NCI-H748 treated with DMSO at 0.1 percent for 48 hours (cell line): ENCODE measurements at regions not wholly inside any gene's neighbourhood (a gene's known extent, or its start where the extent isn't known, plus 50 kb on each side); places are given as distances from the start of the nearest gene placed in this dataset.

Experiments used
- DNase-seq: peaks from one replicate; lab custom pipeline; 2025; lab: John Stamatoyannopoulos, UW

- DNase-seq: no peak
These were observed 306.8 kb upstream of the STT3B start for GRCh38 chr3:31225923-31226322.

GRCh38 chr3:31226346-31226745 lies 306.4 kb upstream of the STT3B start:
- DNase-seq: no peak

- DNase-seq: no peak
These were observed 305.6 kb upstream of the STT3B start for GRCh38 chr3:31227131-31227562.

GRCh38 chr3:31230425-31231223 lies 302.1 kb upstream of the STT3B start:
- no peak for DNase-seq

GRCh38 chr3:31232055-31233025 lies 300.4 kb upstream of the STT3B start:
- no peak for DNase-seq

- no peak for DNase-seq
These were observed 298.6 kb upstream of the STT3B start for GRCh38 chr3:31234145-31234544.

GRCh38 chr3:31235062-31235700 lies 297.5 kb upstream of the STT3B start:
- DNase-seq: peak; percentile 32

GRCh38 chr3:31237887-31238286 lies 294.8 kb upstream of the STT3B start:
- no peak for DNase-seq

- DNase-seq: no peak
These were observed 292.7 kb upstream of the STT3B start for GRCh38 chr3:31240013-31240412.

GRCh38 chr3:31240466-31240865 lies 292.3 kb upstream of the STT3B start:
- no peak for DNase-seq

GRCh38 chr3:31240874-31241273 lies 291.9 kb upstream of the STT3B start:
- no peak for DNase-seq

GRCh38 chr3:31241533-31241932 lies 291.2 kb upstream of the STT3B start:
- DNase-seq: no peak

GRCh38 chr3:31242026-31242960 lies 290.4 kb upstream of the STT3B start:
- DNase-seq: no peak

- no peak for DNase-seq
These were observed 287.6 kb upstream of the STT3B start for GRCh38 chr3:31244929-31245817.

GRCh38 chr3:31246293-31247062 lies 286.2 kb upstream of the STT3B start:
- no peak for DNase-seq

GRCh38 chr3:31247063-31247447 lies 285.7 kb upstream of the STT3B start:
- DNase-seq: no peak

- peak; percentile 84 for DNase-seq
These were observed 284.7 kb upstream of the STT3B start for GRCh38 chr3:31247850-31248562.

- DNase-seq: no peak
These were observed 284.1 kb upstream of the STT3B start for GRCh38 chr3:31248563-31248992.

GRCh38 chr3:31249545-31249944 lies 283.2 kb upstream of the STT3B start:
- DNase-seq: no peak
